ENCODE measurements at regions not wholly inside any gene's neighbourhood (a gene's known extent, or its start where the extent isn't known, plus 50 kb on each side); places are given as distances from the start of the nearest gene placed in this dataset.

GRCh38 chr5:124353016-124353415 lies 393.4 kb downstream of the ZNF608 start:
- TF ChIP-seq CTCF (conservative IDR thresholded peaks at IDR 0.05; ENCODE audit: low read length) (no peak), EZH2phosphoT487 (IDR thresholded peaks at IDR 0.05; ENCODE audit: borderline replicate concordance, low read depth, low read length) (no peak)
